Dedifferentiated amniotic fluid mesenchymal stem cell (primary cell): ENCODE measurements at regions not wholly inside any gene's neighbourhood (a gene's known extent, or its start where the extent isn't known, plus 50 kb on each side); places are given as distances from the start of the nearest gene placed in this dataset.

Experiments used
- DNase-seq: peaks from one replicate; pipeline ENCODE4 v3.0.0-alpha.2; 2016; ENCODE audit errors: extremely low spot score

- DNase-seq: no peak
Measured at GRCh38 chr1:218872026-218872425, 301.7 kb upstream of the LYPLAL1 start.

- DNase-seq: no peak
Measured at GRCh38 chr1:218872928-218873327, 300.8 kb upstream of the LYPLAL1 start.

DNA sequence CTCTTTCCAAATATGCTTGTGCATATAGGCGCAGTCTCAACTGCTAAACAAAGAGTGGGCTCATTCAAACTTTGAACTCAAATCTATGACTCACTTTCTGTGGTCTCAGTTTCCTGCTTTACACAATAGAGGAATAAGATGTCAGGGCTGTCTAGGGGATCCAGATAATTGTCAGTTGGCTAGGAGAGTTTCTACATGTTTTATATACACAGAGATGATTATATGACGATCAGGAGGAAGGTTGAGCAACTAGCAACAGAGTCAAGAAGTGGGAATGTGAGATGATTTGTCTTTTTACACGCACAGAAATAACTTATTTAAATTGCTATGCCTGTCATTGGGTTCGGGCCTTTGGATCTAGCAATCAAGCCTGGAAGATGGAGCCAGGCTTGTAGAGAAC lies 299.4 kb upstream of the LYPLAL1 start:
- DNase-seq: no peak

GRCh38 chr1:218874801-218875400 lies 298.8 kb upstream of the LYPLAL1 start:
- no peak for DNase-seq

DNA sequence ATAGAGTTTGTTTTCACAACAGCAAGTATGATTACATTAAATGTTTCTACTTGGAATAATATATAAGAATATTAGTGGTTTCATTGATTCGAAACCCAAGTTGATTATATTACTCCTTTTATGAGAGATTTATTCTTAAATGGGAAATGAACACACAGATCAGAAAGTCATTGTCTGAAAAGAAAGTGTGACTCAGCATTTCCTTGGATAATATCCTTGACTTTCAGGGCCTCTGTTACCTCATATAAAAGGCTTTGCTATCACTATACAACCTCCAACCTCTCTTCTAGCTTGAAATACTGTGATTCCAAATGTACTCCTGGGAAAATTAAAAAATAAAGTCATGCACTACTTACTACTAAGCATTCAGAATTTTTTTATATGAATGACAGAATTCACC lies 295.3 kb upstream of the LYPLAL1 start:
- DNase-seq: peak; percentile 25

DNA sequence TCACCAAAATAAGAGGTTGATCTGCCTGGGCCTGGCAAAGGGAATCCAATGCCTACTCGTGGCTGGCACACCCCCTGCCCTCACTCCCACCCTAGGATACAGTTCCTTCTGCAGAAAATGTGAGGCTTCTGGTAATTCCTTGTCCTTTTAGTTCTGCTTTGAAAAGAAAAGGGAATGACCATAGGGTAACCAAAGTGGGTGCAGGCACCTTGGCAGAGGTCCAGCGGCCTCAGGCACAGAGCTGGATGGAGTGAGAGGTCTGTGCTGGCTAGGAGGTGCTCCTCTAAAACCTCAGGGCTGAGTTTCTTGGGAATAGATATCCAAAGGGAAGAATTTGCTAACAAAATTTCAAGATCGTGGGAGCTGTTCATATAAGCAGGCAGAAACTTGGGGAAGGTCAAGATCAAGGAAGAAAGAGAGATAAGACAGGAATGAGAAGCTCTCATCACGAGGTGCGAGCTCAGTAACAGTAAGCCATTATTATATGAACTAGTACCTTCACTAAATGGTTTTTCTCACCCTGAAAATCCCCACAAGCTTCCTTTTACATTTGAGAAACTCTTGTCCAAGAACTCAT lies 293.1 kb upstream of the LYPLAL1 start:
- DNase-seq: no peak

DNA sequence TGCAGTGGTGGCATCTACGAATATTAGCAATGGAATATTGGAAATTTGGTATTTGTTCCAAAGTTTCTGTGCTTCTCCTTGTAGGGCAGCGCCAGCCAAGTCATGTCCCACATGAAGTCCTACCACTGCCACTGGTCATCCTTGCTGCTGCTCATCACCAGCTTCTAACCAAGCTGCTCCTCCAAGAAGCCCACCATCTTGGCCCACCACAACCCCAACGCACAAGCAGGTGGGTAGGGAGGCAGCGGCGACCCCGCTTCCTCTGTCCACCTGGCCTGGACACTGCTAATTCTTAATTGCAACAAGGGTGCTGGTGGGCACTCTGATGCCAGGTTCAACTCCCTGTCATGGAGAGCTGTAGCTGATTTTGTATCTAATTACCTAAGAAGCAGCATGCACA lies 291.2 kb upstream of the LYPLAL1 start:
- DNase-seq: no peak

GRCh38 chr1:218886101-218886871 lies 287.4 kb upstream of the LYPLAL1 start:
- DNase-seq: no peak

DNA sequence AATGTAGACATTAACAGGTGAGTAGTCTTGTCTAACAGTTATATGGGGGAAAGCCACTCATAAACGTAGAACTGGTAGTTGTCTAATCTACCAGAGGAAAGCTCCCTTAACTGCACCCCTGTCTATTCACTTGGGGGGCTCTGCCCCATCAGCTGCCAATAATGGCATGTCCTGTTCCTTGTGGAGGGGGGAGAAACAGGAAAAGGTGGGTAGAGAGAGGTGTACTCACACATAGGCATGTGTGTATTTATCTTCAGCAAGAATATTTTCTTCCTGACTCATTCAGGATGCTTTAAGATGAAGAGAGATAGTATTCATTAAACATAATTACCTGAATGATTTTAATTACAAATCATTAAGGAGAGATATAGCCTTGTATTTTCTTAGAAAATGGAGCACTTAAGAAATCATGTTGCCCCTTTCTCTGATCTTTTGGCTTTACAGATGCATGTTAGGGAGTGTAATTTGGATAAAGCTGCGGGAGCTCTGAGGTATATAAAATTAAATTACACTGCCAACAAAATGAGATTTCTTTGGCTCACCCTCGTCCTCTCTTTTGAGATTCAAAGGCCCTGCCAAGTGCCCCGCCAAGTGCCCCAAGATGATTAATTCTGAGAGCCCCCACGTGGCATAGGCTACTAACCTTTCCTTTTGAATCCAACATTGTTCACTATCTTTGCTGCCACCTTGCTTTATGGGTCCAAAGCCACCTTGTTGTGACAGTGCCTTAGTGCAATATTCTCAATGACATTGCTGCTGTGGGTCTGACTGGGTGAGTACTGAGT lies 286.3 kb upstream of the LYPLAL1 start:
- no peak for DNase-seq

DNA sequence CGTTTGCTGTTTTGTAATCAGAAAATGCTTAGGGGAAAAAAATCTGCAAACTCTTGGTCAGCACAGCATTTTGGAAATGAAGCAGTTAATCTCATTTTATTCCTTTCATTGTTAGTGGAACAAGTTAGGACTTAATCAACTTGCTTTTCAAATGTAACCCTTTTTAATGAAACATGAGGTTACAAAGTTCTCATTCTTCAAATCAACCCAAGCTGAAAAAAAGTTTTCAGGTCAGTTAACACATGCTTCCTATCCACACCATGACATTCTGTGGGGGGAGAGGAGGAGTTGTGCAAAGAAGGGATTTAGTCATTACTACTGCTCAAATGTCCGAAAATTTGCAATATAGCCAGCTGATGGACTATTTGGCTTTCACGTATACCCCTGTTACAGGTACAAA lies 283.2 kb upstream of the LYPLAL1 start:
- DNase-seq: no peak

DNA sequence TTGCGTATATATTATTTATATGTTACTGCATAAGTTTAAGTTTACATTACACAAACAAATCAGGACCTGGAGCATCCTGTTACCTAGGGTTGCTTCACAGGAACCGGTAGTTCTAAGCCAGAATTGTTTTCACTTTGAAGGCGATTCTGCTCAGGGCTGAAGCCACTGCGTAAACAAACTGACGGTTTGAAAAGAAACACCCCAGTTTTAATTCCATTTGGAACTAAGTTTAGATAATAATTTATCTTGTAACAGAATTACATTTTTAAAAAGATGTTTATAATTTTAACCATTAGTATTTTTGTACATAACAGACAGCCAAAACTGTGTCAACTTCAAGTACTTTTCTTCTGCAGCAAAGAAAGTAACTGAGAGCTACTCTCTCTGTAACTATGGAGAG lies 282.1 kb upstream of the LYPLAL1 start:
- DNase-seq: no peak

DNA sequence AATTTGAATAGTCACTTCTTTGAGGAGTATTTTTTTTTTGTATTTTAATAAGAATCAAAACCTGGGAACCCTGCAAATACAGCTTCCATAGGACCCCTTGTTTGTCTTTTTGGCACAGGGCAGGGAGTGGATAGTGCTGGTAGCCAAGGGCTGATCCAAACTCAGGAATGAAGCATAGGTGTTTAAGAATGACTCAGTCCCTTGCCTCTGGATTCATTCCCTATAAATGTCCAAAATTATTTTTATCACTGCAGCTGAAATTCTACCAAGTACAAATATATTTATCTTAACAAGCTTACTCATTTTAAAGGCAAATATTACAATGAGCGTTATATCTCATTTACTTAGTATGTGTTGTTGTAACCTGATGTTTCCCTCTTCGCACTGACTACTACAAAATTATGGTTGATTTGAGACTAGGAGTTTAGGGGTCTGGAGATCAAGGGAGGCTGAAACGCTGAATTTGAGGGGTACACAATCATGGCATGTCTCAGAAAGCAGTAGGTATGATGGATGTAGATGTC lies 278.6 kb upstream of the LYPLAL1 start:
- no peak for DNase-seq

GRCh38 chr1:218896202-218896601 lies 277.5 kb upstream of the LYPLAL1 start:
- no peak for DNase-seq

GRCh38 chr1:218898921-218899320 lies 274.8 kb upstream of the LYPLAL1 start:
- DNase-seq: no peak

DNA sequence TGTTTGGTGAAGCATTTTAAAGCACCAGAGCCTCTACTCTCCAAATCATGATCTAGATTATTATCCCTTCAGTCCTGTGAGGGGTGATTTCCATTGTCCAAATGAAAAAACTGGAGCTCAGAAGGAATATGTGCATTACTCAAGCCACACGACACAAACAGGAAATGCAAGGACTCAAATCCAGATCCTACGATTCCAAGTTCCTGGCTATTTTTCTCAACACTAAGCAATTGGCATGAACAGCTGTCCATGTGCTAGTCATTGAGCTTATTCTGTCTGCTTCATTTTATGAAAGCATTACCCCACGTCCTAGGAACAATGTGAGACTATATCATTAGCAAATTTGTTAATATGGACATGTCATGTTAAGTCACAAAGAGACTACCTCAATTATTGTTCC lies 273.1 kb upstream of the LYPLAL1 start:
- DNase-seq: no peak

- DNase-seq: no peak
Measured at GRCh38 chr1:218904416-218904815, 269.3 kb upstream of the LYPLAL1 start.

DNA sequence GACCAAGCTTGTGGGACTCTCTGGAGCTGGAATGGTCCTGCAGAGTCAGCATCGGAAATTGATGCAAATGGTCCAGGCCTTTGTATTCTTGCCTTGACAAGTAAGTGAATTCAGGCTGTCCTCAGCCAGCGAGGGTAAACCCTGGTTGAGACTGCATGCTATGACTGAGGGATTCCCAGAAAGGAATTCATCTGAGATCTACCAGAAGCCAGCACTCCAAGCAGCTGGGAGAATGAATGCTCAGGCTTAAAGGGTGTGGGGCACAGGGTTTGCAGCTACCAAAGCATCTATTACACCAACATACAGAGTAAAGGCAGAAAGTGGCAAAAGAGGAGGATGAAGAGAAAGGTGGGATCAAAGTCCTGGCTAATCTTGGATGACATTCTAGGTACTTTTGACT lies 257.0 kb upstream of the LYPLAL1 start:
- no peak for DNase-seq

DNA sequence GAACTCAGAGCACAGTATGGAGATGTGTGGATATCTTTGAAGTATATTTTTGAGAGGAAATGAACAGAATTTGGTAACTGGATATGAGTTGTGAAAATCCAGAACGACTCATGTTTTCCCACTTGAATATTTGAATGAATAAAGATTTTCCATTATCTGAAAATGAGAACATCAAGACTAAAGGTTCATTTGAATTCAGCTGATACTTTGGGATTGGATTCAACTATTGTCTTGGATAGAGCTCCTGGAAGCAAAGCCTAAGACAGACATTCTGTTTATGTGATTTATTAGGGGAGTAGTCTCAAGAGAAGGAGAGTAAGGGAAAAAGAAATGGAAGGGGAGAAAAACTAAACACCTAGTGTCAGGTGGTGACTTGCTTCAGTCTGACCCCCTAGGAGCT lies 256.0 kb upstream of the LYPLAL1 start:
- DNase-seq: no peak

GRCh38 chr1:218925777-218926176 lies 247.9 kb upstream of the LYPLAL1 start:
- no peak for DNase-seq

GRCh38 chr1:218926631-218927030 lies 247.0 kb upstream of the LYPLAL1 start:
- no peak for DNase-seq

DNA sequence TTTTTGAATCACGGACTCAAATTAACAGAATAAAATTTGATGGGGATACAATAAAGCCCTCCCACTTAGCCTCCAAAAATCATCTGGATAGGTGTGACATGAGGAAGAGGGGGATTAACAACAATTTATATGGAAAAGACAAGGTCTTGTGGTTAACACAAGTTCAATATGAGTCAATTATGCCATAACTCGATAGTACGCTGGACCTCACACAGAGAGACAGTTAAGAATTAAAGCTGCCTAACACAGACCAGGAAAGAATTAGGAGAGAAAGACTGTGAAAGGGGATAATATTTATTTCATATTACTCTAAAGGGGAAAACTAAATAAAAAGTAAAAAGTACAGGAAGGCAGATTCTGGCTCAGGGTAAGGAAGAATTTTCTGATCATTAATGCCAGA lies 243.7 kb upstream of the LYPLAL1 start:
- no peak for DNase-seq

GRCh38 chr1:218930472-218931241 lies 243.0 kb upstream of the LYPLAL1 start:
- DNase-seq: no peak
